Thyroid gland (tissue), 4 donors: ENCODE measurements at regions not wholly inside any gene's neighbourhood (a gene's known extent, or its start where the extent isn't known, plus 50 kb on each side); places are given as distances from the start of the nearest gene placed in this dataset.

ENCODE experiments used
- DNase-seq, 2 donors: peaks; one replicate each; pipeline ENCODE4 v3.0.0-alpha.2; 2019
- H3K27ac ChIP-seq, 3 donors: fragments of 200-600 bp; sonication (generic); 1 replicate in 2 of 3; 2 replicates in 1 of 3; pipeline ENCODE4 v1.5.1; 2016 to 2019; ENCODE audit warnings: mild to moderate bottlenecking in 1 of 3, moderate library complexity in 1 of 3
- H3K27me3 ChIP-seq: fragments of 200-600 bp; sonication (generic); one replicate; pipeline ENCODE4 v1.5.1; 2019
- H3K36me3 ChIP-seq, 2 donors: fragments of 200-600 bp; sonication (generic); one replicate each; pipeline ENCODE4 v1.5.1; 2016 to 2019
- H3K4me1 ChIP-seq, 2 donors: fragments of 200-600 bp; sonication (generic); one replicate each; pipeline ENCODE4 v1.5.1; 2017 to 2019
- H3K4me3 ChIP-seq, 3 donors: fragments of 200-600 bp; sonication (generic); replicated peaks in 1 of 3; 1 replicate in 2 of 3; 2 replicates in 1 of 3; pipeline ENCODE4 v1.5.1; 2016; ENCODE audit warnings: mild to moderate bottlenecking in 1 of 3
- H3K9me3 ChIP-seq: fragments of 200-600 bp; sonication (generic); one replicate; pipeline ENCODE4 v1.5.1; 2017
- POLR2A ChIP-seq, 2 donors: fragments of 450-650 bp; IDR thresholded peaks; one replicate each; pipeline ENCODE4 v1.6.1; 2017; ENCODE audit warnings: antibody characterized with exemption in 2 of 2, mild to moderate bottlenecking in 2 of 2, moderate library complexity in 1 of 2
- WGBS, 2 donors: methylation state at CpG; one replicate each; pipeline ENCODE4 v1.1.5; 2017; 5-methylcytosine and 5-hydroxymethylcytosine counted together
- intact Hi-C: fragments of 100-400 bp; cut with DNase I; formaldehyde crosslinking; loops from one replicate; pipeline ENCODE4 v1.15.1; 2023
- TF ChIP-seq, protein P1 (sequence below), 6 experiments: fragments of 200-600 bp in 3 of 6; fragments of 450-650 bp in 3 of 6; sonication (generic) in 3 of 6; IDR thresholded peaks; one replicate each; pipeline ENCODE4 v1.5.1; 2016 to 2019; ENCODE audit warnings: antibody characterized with exemption in 6 of 6, mild to moderate bottlenecking in 2 of 6, inconsistent platforms in 1 of 6, moderate library complexity in 1 of 6

DNA sequence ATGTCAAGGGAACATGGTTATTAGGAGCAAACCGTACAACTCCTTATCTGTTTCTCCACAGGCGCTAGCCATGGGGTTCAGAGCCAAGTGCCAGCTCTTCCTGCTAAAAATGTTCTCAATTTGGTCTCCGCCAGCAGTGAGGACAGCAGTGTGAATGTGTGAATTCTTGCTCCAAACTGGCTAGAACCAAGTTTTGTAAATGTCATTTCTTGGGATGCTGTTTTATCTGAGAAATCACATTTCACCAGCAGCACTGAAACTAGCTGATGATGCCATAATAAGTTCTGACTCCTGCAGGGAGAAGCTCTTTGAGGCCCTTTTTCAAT lies 140.6 kb upstream of the LGALSL start:
- Histone ChIP-seq H3K27ac (no peak overlapping the region), H3K27me3 (no peaks in the 10 kb centered on the region), H3K4me1 (peaks cover 4 to 8% of the 10 kb centered on the region in 2 donors), H3K4me3 (no peak overlapping the region), H3K9me3 (no peaks in the 10 kb centered on the region), H3K36me3 (no peaks in the 10 kb centered on the region)
- TF ChIP-seq, protein P1, sequence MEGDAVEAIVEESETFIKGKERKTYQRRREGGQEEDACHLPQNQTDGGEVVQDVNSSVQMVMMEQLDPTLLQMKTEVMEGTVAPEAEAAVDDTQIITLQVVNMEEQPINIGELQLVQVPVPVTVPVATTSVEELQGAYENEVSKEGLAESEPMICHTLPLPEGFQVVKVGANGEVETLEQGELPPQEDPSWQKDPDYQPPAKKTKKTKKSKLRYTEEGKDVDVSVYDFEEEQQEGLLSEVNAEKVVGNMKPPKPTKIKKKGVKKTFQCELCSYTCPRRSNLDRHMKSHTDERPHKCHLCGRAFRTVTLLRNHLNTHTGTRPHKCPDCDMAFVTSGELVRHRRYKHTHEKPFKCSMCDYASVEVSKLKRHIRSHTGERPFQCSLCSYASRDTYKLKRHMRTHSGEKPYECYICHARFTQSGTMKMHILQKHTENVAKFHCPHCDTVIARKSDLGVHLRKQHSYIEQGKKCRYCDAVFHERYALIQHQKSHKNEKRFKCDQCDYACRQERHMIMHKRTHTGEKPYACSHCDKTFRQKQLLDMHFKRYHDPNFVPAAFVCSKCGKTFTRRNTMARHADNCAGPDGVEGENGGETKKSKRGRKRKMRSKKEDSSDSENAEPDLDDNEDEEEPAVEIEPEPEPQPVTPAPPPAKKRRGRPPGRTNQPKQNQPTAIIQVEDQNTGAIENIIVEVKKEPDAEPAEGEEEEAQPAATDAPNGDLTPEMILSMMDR (IDR thresholded peaks at IDR 0.05) = no peak
- TF ChIP-seq POLR2A (IDR thresholded peaks at IDR 0.05) = no peak
- intact Hi-C loops = loop anchor here (5.0 kb wide), 1 partner anchor 261 kb away; no protein-coding TSS in a partner anchor
- no peak for DNase-seq
- 77 to 84% methylated on average over 3 of the region's 3 CpGs for WGBS, 2 donors

- H3K27me3 ChIP-seq = no peaks in the 10 kb centered on the region
- no peak overlapping the region for H3K4me3 ChIP-seq
- H3K9me3 ChIP-seq = no peaks in the 10 kb centered on the region
- TF ChIP-seq POLR2A (IDR thresholded peaks at IDR 0.05) = no peak
- TF ChIP-seq, protein P1 (IDR thresholded peaks at IDR 0.05) = no peak
- DNase-seq = no peak
- intact Hi-C loops = no loop called here
- WGBS, 2 donors = 82% methylated on average over 6 of the region's 6 CpGs
- peaks cover 4 to 8% of the 10 kb centered on the region in 2 donors for H3K4me1 ChIP-seq
- H3K27ac ChIP-seq = no peak overlapping the region
- H3K36me3 ChIP-seq = no peaks in the 10 kb centered on the region
Measured at GRCh38 chr2:64315291-64315960, 138.5 kb upstream of the LGALSL start.

DNA sequence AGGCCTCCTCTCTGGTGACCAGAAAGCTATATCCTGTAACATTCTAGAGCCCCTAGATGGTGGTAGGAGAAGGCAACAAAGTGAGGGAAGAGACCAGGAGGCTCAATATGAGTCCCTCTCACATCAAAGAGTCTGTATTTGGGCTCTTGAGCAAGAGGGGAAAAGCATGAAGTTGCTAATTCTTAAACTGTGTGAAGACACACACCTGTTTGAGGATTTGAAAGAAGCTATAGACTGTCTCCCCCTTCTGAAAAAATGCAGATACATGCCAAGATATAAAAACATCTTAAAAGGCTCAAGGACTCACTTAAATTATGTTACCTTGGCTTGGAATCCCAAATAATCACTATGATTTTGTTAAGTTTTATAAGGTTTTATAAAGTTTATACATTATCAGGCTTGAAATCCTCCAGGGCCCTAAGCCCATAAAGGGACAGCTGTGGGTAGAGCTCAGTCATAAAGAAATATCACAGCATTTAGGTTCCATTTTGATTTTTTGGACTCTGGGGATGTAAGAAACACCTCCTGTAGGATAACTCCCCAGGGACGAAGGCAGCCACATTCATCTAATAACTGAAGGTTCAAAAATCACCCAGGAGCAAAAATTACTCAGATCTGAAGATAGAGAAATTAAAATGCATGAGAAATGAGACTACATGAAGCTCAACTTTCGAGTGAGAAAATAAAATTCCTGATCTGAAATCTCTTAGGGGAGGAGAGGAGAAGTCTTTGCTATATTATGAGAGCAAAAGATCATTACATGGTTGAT lies 136.1 kb upstream of the LGALSL start:
- no peak overlapping the region for H3K27ac ChIP-seq
- H3K27me3 ChIP-seq = no peaks in the 10 kb centered on the region
- no peaks in the 10 kb centered on the region for H3K36me3 ChIP-seq
- WGBS, 2 donors = 90 to 92% methylated on average over 2 of the region's 2 CpGs
- no peaks in the 10 kb centered on the region for H3K9me3 ChIP-seq
- TF ChIP-seq, protein P1 (IDR thresholded peaks at IDR 0.05) = no peak
- no peak for TF ChIP-seq POLR2A (IDR thresholded peaks at IDR 0.05)
- H3K4me3 ChIP-seq = no peak overlapping the region
- no peak for DNase-seq
- intact Hi-C loops = no loop called here
- H3K4me1 ChIP-seq = no peaks in the 10 kb centered on the region

DNA sequence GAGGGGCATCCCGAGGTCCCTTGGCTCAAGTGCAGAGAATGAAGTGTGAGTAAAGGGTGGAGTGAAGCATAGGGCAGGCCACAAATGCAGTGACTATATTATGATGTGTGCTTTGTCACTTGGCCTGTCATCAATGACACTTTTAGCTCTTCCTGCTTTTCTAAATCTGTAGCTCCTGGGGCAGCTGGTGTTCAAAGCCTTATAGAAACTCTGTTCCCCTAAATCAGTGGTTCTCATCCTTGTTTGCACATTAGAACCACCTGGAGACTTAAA lies 135.6 kb upstream of the LGALSL start:
- TF ChIP-seq, protein P1 (IDR thresholded peaks at IDR 0.05) = no peak
- TF ChIP-seq POLR2A (IDR thresholded peaks at IDR 0.05) = no peak
- H3K27ac ChIP-seq = no peak overlapping the region
- no peak for DNase-seq
- intact Hi-C loops = no loop called here
- H3K27me3 ChIP-seq = no peaks in the 10 kb centered on the region
- H3K4me3 ChIP-seq = no peak overlapping the region
- no peaks in the 10 kb centered on the region for H3K4me1 ChIP-seq
- 59 to 62% methylated on average over 1 of the region's 1 CpG for WGBS, 2 donors
- no peaks in the 10 kb centered on the region for H3K36me3 ChIP-seq
- H3K9me3 ChIP-seq = no peaks in the 10 kb centered on the region

GRCh38 chr2:64319896-64320295 lies 134.1 kb upstream of the LGALSL start:
- Histone ChIP-seq H3K4me1 (no peaks in the 10 kb centered on the region), H3K9me3 (no peaks in the 10 kb centered on the region), H3K27me3 (no peaks in the 10 kb centered on the region), H3K27ac (no peak overlapping the region), H3K4me3 (no peak overlapping the region), H3K36me3 (no peaks in the 10 kb centered on the region)
- no peak for DNase-seq
- WGBS, 2 donors = 88 to 94% methylated on average over 3 of the region's 3 CpGs
- intact Hi-C loops = loop anchor here (10.0 kb wide), 1 partner anchor 545 kb away; no protein-coding TSS in a partner anchor
- no peak for TF ChIP-seq POLR2A (IDR thresholded peaks at IDR 0.05)
- TF ChIP-seq, protein P1 (IDR thresholded peaks at IDR 0.05) = no peak
